Breast epithelium (tissue), 4 donors: ENCODE measurements at regions not wholly inside any gene's neighbourhood (a gene's known extent, or its start where the extent isn't known, plus 50 kb on each side); places are given as distances from the start of the nearest gene placed in this dataset.

Source experiments
- DNase-seq, 2 donors: peaks; one replicate each; pipeline ENCODE4 v3.0.0-alpha.2; 2019; ENCODE audit warnings: low spot score in 2 of 2
- H3K27ac ChIP-seq, 2 donors: fragments of 200-600 bp; sonication (generic) in 1 of 2; one replicate each; pipeline ENCODE4 v1.5.1; 2016 to 2019; ENCODE audit warnings: mild to moderate bottlenecking in 1 of 2
- H3K27me3 ChIP-seq, 2 donors: fragments of 200-600 bp; sonication (generic) in 1 of 2; one replicate each; pipeline versions ENCODE4 v1.5.1 to v1.6.0; 2017 to 2019; ENCODE audit warnings: control low read depth in 1 of 2, mild to moderate bottlenecking in 1 of 2
- H3K36me3 ChIP-seq: fragments of 200-600 bp; one replicate; pipeline ENCODE4 v1.5.1; 2019
- H3K4me1 ChIP-seq, 2 donors: fragments of 200-600 bp; sonication (generic); one replicate each; pipeline ENCODE4 v1.5.1; 2016 to 2019; ENCODE audit warnings: control low read depth in 1 of 2
- H3K4me3 ChIP-seq, 3 donors: fragments of 200-600 bp; sonication (generic); 1 replicate in 2 of 3; 2 replicates in 1 of 3; pipeline ENCODE4 v1.5.1; 2016 to 2019; ENCODE audit warnings: mild to moderate bottlenecking in 3 of 3, moderate library complexity in 2 of 3
- H3K9me3 ChIP-seq, 2 donors: fragments of 200-600 bp; sonication (generic) in 1 of 2; one replicate each; pipeline ENCODE4 v1.5.1; 2016 to 2019; ENCODE audit warnings: control low read depth in 1 of 2
- POLR2A ChIP-seq: fragments of 450-650 bp; IDR thresholded peaks from one replicate; pipeline ENCODE4 v1.6.1; 2016; ENCODE audit warnings: antibody characterized with exemption, mild to moderate bottlenecking, moderate library complexity
- POLR2AphosphoS5 ChIP-seq, 3 donors: sonication (generic); formaldehyde crosslinking; IDR thresholded peaks; one replicate each; pipeline ENCODE4 v1.6.1; 2017; ENCODE audit warnings: antibody characterized with exemption in 3 of 3
- intact Hi-C: fragments of 100-400 bp; cut with DNase I; formaldehyde crosslinking; loops from one replicate; pipeline ENCODE4 v1.15.1; 2023; ENCODE audit warnings: low total_unique reads
- TF ChIP-seq, protein P1 (sequence below), 3 donors: fragments of 450-650 bp; IDR thresholded peaks; one replicate each; pipeline ENCODE4 v1.5.1; 2016 to 2017; ENCODE audit warnings: antibody characterized with exemption in 3 of 3, mild to moderate bottlenecking in 3 of 3, moderate library complexity in 3 of 3

DNA sequence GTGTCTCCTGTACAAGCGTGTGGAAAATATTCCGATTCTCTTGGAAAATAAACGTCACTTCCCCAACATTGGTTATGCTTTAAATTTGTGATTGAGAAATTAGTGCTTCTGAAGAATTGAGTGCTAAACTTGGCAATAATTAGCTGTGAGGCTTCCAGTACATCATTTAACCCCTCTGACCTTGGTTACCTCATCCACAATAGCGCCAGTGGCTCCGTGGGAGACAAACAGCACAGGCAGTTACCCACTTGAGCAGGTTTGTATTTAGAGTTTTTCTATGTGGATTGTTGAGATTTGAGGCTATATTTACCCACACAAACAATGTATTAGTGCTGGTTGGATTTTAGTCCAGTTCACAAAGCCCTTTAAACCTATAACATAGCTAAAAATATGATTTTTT is 476.5 kb downstream of the NKX6-1 start:
- DNase-seq, result no peak
- no peak overlapping the region for H3K4me3 ChIP-seq
- no peaks in the 10 kb centered on the region for H3K27me3 ChIP-seq
- no peak overlapping the region for H3K27ac ChIP-seq
- H3K4me1 ChIP-seq, result no peaks in the 10 kb centered on the region
- H3K9me3 ChIP-seq, result no peaks in the 10 kb centered on the region
- intact Hi-C loops, result no loop called here
- TF ChIP-seq, protein P1, sequence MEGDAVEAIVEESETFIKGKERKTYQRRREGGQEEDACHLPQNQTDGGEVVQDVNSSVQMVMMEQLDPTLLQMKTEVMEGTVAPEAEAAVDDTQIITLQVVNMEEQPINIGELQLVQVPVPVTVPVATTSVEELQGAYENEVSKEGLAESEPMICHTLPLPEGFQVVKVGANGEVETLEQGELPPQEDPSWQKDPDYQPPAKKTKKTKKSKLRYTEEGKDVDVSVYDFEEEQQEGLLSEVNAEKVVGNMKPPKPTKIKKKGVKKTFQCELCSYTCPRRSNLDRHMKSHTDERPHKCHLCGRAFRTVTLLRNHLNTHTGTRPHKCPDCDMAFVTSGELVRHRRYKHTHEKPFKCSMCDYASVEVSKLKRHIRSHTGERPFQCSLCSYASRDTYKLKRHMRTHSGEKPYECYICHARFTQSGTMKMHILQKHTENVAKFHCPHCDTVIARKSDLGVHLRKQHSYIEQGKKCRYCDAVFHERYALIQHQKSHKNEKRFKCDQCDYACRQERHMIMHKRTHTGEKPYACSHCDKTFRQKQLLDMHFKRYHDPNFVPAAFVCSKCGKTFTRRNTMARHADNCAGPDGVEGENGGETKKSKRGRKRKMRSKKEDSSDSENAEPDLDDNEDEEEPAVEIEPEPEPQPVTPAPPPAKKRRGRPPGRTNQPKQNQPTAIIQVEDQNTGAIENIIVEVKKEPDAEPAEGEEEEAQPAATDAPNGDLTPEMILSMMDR (IDR thresholded peaks at IDR 0.05), result no peak
- TF ChIP-seq POLR2AphosphoS5 (IDR thresholded peaks at IDR 0.05) (no peak), POLR2A (no peak)
- no peaks in the 10 kb centered on the region for H3K36me3 ChIP-seq

DNA sequence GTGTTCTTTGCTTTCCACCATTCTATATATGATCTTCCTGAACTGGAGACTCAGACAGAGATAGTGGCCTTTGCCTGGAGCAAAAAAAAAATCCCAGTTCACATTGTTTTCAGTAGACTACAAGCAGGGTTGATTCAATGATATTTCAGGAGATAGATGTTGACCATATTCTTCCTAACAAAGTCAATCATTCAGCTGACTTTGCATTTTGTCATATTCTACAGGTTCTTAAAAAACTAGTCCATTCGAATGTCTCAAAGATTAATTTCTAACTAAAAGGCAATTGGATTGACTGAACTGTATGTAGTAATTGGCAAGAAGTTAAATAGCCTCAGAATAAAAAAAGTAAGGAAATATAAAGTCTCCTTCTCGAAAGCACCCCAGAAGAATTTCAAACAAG is 479.5 kb downstream of the NKX6-1 start:
- Histone ChIP-seq H3K4me3 (no peak overlapping the region), H3K27me3 (no peaks in the 10 kb centered on the region), H3K27ac (no peak overlapping the region), H3K9me3 (no peaks in the 10 kb centered on the region), H3K4me1 (no peaks in the 10 kb centered on the region), H3K36me3 (no peaks in the 10 kb centered on the region)
- TF ChIP-seq POLR2A (no peak), POLR2AphosphoS5 (IDR thresholded peaks at IDR 0.05) (no peak)
- TF ChIP-seq, protein P1 (IDR thresholded peaks at IDR 0.05), result no peak
- intact Hi-C loops, result no loop called here
- DNase-seq, result no peak

DNA sequence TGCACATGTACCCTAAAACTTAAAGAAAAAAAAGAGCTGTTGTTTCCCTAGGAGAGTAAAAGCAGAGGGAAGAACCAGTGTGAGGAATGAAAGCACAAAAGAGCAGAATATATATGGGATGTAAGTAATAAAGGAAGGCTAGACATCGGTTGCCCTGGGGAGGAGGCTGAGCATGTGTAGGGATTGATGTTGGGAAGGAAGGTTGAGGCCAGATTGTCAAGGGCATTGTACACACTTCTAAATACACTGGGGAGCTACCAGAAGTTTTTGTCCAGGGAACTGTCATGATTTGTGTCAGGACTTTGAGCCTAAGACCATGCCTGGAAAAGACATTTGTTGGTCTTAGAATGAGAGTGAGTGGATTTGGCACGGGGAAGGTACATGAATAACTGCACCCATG is 467.1 kb downstream of the GPAT3 start:
- no peak for DNase-seq
- no peak for TF ChIP-seq POLR2AphosphoS5 (IDR thresholded peaks at IDR 0.05)
- no peak for TF ChIP-seq POLR2A
- TF ChIP-seq, protein P1 (IDR thresholded peaks at IDR 0.05), result no peak
- intact Hi-C loops, result no loop called here
- H3K9me3 ChIP-seq, result no peaks in the 10 kb centered on the region
- no peak overlapping the region for H3K4me3 ChIP-seq
- H3K27me3 ChIP-seq, result no peaks in the 10 kb centered on the region
- no peaks in the 10 kb centered on the region for H3K36me3 ChIP-seq
- no peak overlapping the region for H3K27ac ChIP-seq
- H3K4me1 ChIP-seq, result no peaks in the 10 kb centered on the region

DNA sequence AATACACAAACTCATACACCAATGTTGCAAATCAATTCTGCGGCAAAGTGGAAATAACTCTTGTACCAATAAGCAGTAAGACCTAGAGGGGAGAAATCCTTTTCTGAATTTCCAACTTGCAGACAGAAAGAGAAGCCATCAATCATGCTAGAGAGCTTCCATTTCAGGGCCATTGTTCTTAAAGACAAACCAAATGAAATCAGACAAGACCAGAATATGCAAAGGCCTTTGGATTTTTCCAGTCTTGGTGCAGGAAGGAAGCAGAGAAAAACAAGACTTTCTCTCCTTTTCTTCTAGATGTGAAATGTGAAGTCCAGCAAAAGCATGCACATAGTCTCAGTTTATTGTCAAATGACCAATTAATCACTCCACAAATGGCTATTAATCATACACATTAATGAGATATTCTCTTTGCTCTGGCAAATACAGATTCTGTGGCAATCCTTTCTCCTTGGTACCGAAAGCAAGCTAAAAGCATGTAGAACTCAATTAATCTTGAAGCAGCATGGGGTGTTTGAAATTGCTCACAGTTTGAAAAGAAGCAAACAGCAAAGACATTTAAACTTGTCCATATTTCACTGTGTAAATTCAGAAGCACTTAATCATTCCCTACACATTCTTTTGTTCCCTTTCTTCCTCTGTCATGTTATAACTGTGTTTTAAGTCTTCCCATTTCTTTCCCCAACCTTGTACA is 466.1 kb downstream of the GPAT3 start:
- Histone ChIP-seq H3K9me3 (no peaks in the 10 kb centered on the region), H3K4me3 (no peak overlapping the region), H3K4me1 (no peaks in the 10 kb centered on the region), H3K27ac (no peak overlapping the region), H3K36me3 (no peaks in the 10 kb centered on the region), H3K27me3 (no peaks in the 10 kb centered on the region)
- TF ChIP-seq POLR2A (no peak), POLR2AphosphoS5 (IDR thresholded peaks at IDR 0.05) (no peak)
- TF ChIP-seq, protein P1 (IDR thresholded peaks at IDR 0.05), result no peak
- intact Hi-C loops, result no loop called here
- no peak for DNase-seq

DNA sequence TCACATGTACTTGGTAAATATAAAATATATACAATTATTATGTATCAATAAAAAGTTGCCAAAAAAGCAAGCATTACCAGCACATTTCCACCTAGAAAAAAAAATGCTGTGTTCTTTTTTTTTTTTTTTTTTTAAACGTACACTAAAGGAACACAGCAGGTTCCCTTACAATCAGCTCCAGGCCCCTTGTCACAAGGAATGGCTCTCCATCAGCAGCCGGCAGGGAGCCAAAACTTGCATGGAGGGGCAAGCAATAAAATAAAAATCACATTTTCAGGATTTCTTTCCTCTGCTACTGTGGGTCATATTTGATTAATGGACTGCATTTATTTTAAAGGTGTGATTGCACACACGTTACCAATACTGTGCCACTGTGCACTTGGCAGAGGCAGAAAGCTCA is 460.3 kb downstream of the GPAT3 start:
- intact Hi-C loops, result no loop called here
- Histone ChIP-seq H3K36me3 (no peaks in the 10 kb centered on the region), H3K4me3 (no peak overlapping the region), H3K27ac (no peak overlapping the region), H3K27me3 (no peaks in the 10 kb centered on the region), H3K9me3 (no peaks in the 10 kb centered on the region), H3K4me1 (no peaks in the 10 kb centered on the region)
- TF ChIP-seq, protein P1 (IDR thresholded peaks at IDR 0.05), result no peak
- no peak for TF ChIP-seq POLR2A
- TF ChIP-seq POLR2AphosphoS5 (IDR thresholded peaks at IDR 0.05), result no peak
- DNase-seq, result no peak
